ENCODE measurements at regions not wholly inside any gene's neighbourhood (a gene's known extent, or its start where the extent isn't known, plus 50 kb on each side); places are given as distances from the start of the nearest gene placed in this dataset.
A peak's percentile ranks its signal among the peaks of the same experiment; 100 is the strongest.

DNA sequence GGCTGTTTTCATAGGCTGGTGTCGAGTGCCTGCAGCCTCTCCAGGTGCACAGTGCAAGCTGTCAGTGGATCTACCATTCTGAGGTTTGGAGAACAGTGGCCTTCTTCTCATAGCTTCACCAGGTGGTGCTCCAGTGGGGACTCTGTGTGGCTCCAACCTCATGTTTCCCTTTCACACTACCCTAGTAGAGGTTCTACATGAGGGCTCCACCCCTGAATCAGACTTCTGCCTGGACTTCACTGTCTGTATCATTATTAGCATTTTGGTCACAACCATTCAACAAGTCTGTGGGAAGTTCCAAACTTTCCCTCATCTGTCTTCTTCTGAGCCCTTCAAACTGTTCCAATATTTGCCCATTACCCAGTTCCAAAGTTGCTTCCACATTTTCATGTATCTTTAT is 1003.7 kb downstream of the MCTP2 start:
- Mint-ChIP-seq H3K4me1 (no peaks in the 10 kb centered on the region), H3K4me3 (no peak overlapping the region), H3K36me3 (no peaks in the 10 kb centered on the region), H3K9me3 (peaks cover 16% of the 10 kb centered on the region), H3K27ac (no peak overlapping the region), H3K27me3 (peaks cover 16% of the 10 kb centered on the region)
- DNase-seq: no peak

DNA sequence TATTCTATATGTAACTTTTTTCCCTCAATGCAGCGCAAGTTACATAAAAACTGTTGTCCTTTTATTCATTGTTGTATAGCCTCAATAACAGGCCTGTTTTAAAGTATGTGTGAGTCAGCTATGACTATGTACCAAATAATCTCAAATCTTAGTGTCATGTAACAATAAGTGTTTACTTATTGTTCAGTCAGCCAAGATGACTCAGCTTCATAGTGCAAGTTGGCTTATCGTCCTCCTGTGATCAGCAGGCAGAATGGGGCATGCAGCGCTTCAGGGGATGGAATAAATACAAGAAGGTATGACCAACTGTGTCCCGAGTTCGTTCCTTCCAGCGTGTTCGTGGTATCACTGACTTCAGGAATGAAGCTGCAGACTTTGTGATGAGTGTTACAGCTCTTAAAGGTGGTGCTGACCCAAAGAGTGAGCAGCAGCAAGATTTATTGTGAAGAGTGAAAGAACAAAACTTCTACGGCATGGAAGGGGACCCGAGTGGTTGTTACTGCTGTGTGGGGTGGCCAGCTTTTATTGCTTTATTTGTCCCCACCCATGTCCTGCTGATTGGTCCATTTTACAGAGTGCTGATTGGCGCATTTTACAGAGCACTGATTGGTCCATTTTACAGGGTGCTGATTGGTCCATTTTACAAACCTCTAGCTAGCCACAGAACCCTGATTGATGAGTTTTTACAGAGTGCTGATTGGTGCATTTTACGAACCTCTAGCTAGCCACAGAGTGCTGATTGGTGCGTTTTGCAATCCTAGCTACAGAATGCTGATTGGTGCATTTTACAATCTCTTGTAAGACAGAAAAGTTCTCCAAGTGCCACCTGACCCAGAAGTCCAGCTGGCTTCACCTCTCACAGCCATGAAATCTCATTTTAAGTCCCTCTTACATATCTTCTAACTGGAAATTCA is 1016.0 kb downstream of the MCTP2 start:
- Mint-ChIP-seq H3K4me1 (no peaks in the 10 kb centered on the region), H3K36me3 (no peaks in the 10 kb centered on the region), H3K27me3 (peaks cover 3% of the 10 kb centered on the region), H3K27ac (no peak overlapping the region), H3K9me3 (no peaks in the 10 kb centered on the region), H3K4me3 (no peak overlapping the region)
- DNase-seq: no peak

DNA sequence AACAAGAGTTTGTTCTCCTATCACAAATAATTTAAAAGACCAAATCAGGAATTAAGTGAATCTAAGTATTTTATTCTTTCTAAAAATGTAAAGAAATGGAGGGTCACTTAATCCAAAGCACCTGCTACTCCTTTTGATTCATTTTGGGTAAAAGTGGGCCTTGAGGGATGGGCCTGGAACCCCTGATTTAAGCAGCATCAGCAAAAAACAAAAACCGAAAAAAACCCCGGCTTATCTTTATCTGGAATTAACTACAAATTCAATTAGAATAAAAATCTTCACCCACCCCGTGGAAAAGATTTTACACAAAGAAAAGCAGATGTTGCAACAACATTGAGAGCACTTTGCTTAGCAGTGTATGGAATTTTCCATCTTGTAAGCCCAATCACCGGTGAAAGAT is 1018.2 kb downstream of the MCTP2 start:
- Mint-ChIP-seq H3K27ac (no peak overlapping the region), H3K9me3 (no peaks in the 10 kb centered on the region), H3K27me3 (peaks cover 6% of the 10 kb centered on the region), H3K4me3 (no peak overlapping the region), H3K4me1 (no peaks in the 10 kb centered on the region), H3K36me3 (no peaks in the 10 kb centered on the region)
- no peak for DNase-seq

DNA sequence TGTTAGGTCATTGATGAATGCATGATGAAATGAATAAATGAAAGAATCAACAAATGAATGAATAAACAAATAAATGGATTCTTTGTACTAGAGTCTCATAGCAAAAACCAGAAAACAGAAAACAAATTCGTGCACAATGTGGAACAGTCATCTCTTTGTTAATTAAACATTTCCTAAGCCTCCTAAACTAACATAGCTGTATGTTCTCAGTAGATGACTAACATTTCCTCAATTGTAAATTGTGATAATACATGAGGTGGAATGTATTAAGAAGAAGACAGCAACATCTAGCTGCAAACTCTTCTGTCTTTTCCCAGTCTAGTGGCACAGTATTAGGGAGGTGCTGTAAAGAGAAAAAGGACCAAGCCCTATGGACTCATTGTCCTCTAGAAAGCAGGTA is 1021.0 kb downstream of the MCTP2 start:
- Mint-ChIP-seq H3K4me3 (no peak overlapping the region), H3K9me3 (no peaks in the 10 kb centered on the region), H3K27me3 (peaks cover 21% of the 10 kb centered on the region), H3K27ac (no peak overlapping the region), H3K36me3 (no peaks in the 10 kb centered on the region), H3K4me1 (no peaks in the 10 kb centered on the region)
- no peak for DNase-seq

DNA sequence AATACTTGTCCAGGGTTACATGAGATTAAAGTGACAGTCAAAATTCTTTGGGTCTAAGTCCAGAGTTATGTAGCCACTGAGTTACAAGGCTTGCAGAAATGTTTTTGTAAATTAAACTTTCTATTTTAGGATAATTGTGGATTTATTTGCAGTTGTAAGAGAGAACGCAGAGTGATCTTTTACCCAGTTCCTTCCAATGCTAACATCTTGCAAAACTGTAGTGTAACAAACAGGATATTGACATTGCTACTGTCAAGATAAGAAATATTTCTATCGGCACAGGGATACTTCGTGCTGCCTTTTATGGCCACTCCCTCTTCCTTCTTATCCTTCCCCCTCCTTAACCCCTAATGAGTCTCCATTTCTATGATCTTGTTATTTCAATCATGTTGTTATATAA is 1022.9 kb downstream of the MCTP2 start:
- no peak overlapping the region for H3K4me3 Mint-ChIP-seq
- DNase-seq: no peak
- H3K27ac Mint-ChIP-seq: no peak overlapping the region
- peaks cover 29% of the 10 kb centered on the region for H3K27me3 Mint-ChIP-seq
- H3K4me1 Mint-ChIP-seq: peaks cover under 1% of the 10 kb centered on the region
- no peaks in the 10 kb centered on the region for H3K36me3 Mint-ChIP-seq
- no peaks in the 10 kb centered on the region for H3K9me3 Mint-ChIP-seq

DNA sequence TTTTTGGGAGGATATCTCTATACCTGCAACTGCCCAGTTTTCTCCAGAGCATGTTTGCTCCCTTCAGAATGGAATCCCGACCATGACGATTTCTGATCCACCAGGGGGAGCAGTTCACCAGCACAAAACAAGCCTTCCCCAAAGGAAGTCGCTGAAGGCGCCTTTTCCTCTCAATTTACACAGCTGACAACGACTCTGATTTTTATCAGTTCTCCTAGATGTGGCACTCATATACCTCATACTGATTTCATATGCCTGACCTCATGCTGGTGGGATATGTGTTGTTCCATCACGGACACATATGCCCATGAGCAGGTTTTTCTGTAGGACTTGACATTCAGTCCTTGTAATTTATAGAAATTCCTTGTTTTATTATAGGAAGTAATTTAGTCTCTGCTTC is 1028.2 kb downstream of the MCTP2 start:
- Mint-ChIP-seq H3K27ac (no peak overlapping the region), H3K4me1 (peaks cover 4% of the 10 kb centered on the region), H3K36me3 (no peaks in the 10 kb centered on the region), H3K4me3 (no peak overlapping the region), H3K9me3 (no peaks in the 10 kb centered on the region), H3K27me3 (peaks cover 56% of the 10 kb centered on the region)
- DNase-seq: peak; percentile 19

DNA sequence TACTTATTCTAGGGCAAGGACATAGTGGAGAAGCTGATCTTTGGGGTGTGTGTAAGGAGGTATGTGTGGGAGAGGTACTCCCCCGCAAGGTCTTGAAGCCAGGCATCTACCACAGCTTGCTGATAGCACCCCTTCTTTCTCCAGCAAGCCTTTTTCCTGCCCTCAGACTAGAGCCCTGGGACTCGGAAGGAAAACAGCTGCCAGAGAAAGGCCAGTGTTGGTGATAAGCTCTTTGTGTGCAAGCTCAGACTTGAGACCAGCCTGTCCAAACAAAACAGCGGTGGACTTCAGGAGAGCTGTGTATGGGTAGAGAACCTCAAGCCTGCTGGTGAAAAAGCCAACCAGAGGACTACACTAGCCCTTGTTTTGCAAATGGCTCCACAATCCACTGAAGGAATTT is 1028.6 kb downstream of the MCTP2 start:
- Mint-ChIP-seq H3K4me1 (peaks cover 4% of the 10 kb centered on the region), H3K27ac (no peak overlapping the region), H3K9me3 (no peaks in the 10 kb centered on the region), H3K4me3 (no peak overlapping the region), H3K36me3 (no peaks in the 10 kb centered on the region), H3K27me3 (peaks cover 54% of the 10 kb centered on the region)
- DNase-seq: no peak

DNA sequence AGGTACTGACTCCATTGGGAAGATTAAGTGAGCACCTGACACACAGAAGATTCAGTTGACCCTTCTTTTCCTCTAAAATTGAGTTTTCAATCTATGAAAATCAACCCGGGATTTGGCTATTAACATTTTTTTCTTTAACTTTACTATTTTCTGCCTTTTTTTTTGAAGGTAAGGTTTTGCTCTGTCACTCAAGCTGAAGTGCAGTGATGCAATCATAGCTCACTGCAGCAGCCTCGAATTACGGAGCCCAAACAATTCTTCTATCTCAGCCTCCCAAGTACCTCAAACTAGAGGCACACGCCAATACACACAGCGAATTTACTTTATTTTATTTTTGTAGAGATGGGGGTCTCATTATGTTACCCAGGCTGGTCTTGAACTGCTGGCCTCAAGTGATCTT is 1029.5 kb downstream of the MCTP2 start:
- Mint-ChIP-seq H3K4me1 (peaks cover 5% of the 10 kb centered on the region), H3K4me3 (no peak overlapping the region), H3K36me3 (no peaks in the 10 kb centered on the region), H3K9me3 (no peaks in the 10 kb centered on the region), H3K27me3 (peaks cover 48% of the 10 kb centered on the region), H3K27ac (no peak overlapping the region)
- DNase-seq: no peak

DNA sequence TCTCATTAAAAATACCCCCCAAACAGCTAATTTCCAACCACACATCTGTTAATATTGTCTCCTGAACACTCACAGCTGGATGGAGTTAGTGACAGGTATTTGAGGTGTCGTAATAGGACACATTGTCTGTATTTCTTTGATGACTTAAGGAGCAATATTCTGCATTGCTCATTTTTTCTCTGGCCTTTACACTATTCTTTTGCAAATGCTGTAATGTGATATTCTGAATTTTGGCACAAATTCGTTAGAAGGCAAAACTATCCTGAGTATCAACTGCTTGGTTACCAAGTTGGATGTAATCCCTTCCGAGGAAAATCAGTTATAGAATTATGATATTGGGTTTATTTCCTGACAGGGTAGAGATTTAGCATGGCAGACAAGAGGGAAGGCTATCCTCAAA is 1030.2 kb downstream of the MCTP2 start:
- Mint-ChIP-seq H3K36me3 (no peaks in the 10 kb centered on the region), H3K4me1 (peaks cover 5% of the 10 kb centered on the region)

DNA sequence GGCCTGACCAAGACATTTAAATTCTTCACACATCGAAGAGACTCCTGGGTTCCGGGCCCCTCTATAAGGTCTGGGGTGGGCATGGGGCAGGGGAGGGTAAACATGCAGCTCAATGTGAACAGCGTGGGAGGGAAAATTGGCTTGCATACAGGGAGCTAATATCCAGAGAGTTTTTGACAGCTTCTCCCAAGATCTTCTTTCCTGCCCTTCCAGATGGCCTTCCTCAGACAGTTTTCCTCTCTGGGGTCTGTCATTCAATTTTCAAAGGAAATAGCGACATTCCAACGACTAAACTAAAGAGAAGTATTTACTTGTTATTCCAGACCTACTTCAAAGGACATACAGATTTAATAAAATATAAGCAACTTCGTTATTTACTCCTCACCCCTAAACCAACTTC is 1030.6 kb downstream of the MCTP2 start:
- no peaks in the 10 kb centered on the region for H3K36me3 Mint-ChIP-seq
- peaks cover 50% of the 10 kb centered on the region for H3K27me3 Mint-ChIP-seq
- peaks cover 5% of the 10 kb centered on the region for H3K4me1 Mint-ChIP-seq
- H3K4me3 Mint-ChIP-seq: no peak overlapping the region
- no peaks in the 10 kb centered on the region for H3K9me3 Mint-ChIP-seq
- no peak overlapping the region for H3K27ac Mint-ChIP-seq
- no peak for DNase-seq

More for the DNA sequence above, 1030.2 kb downstream of the MCTP2 start:
- Mint-ChIP-seq H3K27me3 (peaks cover 52% of the 10 kb centered on the region), H3K4me3 (no peak overlapping the region), H3K9me3 (no peaks in the 10 kb centered on the region), H3K27ac (no peak overlapping the region)
- DNase-seq: no peak

DNA sequence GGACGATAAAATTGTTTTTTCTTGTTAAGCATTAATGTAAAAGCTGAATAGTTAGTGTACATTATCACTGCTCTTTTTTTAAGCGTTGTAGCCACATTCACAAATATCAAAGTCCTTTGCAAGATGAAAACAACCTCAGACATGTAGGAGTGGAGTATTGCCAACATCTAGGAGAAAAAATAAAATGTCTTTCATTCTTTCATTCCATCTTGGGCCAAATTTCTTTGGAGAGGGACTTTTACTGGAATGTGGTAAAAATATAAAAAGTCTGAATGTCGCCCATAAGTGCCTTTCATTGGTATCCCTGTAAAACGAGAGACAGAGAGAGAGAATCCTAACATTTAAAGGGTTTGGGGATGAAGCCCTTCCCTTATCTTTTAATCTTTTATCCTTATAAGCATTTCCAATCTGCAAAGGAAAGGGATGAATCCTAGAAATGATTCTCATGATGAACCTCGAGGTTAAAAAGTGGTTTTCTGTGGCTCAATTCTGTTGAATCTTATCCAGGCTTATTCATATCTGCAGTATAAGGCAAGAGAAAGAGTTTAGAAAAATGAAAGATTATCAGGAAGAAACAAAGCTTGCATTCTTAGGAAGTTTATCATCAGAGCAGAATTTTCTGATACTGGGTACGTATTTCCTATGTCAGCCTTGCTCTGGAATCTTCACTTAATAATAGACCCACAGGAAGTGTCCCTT is 1031.7 kb downstream of the MCTP2 start:
- Mint-ChIP-seq H3K36me3 (no peaks in the 10 kb centered on the region), H3K4me3 (no peak overlapping the region), H3K27ac (no peak overlapping the region), H3K9me3 (no peaks in the 10 kb centered on the region), H3K4me1 (peaks cover 5% of the 10 kb centered on the region), H3K27me3 (peaks cover 50% of the 10 kb centered on the region)
- no peak for DNase-seq

DNA sequence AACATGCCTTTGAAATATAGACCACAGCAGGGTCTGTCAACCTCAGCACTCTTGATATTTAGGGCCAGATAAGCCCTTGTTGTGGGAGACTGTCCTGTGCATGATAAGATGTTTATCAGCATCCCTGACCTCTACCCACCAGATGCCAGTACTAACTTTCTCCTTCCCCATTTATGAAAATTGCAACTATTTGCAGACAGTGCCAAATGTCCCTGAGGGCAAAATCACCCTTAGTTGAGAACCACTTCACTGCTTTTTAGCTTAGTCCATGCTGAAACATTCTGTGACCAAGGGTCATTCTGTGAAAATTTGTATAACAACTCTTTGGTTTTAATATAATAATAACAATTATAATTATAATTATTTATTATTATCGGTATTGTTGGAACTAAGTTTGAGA is 1032.4 kb downstream of the MCTP2 start:
- H3K27me3 Mint-ChIP-seq: peaks cover 49% of the 10 kb centered on the region
- peaks cover 5% of the 10 kb centered on the region for H3K4me1 Mint-ChIP-seq
- no peak overlapping the region for H3K27ac Mint-ChIP-seq
- no peaks in the 10 kb centered on the region for H3K9me3 Mint-ChIP-seq
- no peak for DNase-seq
- no peaks in the 10 kb centered on the region for H3K36me3 Mint-ChIP-seq
- H3K4me3 Mint-ChIP-seq: no peak overlapping the region

DNA sequence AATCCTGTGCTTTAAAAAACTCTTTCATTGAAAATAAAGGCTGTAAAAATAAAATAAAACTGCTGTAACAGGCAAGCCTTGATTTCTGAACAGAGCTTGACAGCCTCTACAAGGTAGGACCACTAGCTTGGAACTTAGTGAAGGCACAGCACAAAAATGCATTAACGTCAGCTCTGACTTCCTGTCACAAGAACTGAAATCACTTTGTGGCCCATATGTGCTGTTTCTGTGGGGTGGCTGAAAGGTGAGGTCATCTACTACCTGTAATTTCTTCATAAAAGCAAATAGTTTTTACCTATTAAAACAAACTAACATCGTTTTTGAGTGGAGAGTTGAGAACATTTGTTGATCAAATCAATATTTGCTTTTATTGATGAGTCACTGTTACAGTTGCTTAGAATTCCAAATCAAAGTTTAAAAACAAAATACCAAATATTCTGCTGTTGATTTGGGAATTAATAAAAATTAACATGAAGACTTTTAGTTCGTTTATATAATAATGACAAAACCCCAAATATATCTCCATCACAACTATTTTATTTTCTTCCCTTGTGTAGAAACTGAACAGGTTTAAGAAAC is 1034.1 kb downstream of the MCTP2 start:
- no peak for DNase-seq
- Mint-ChIP-seq H3K4me1 (peaks cover 1% of the 10 kb centered on the region), H3K4me3 (no peak overlapping the region), H3K36me3 (no peaks in the 10 kb centered on the region), H3K27me3 (peaks cover 34% of the 10 kb centered on the region), H3K27ac (no peak overlapping the region), H3K9me3 (no peaks in the 10 kb centered on the region)

DNA sequence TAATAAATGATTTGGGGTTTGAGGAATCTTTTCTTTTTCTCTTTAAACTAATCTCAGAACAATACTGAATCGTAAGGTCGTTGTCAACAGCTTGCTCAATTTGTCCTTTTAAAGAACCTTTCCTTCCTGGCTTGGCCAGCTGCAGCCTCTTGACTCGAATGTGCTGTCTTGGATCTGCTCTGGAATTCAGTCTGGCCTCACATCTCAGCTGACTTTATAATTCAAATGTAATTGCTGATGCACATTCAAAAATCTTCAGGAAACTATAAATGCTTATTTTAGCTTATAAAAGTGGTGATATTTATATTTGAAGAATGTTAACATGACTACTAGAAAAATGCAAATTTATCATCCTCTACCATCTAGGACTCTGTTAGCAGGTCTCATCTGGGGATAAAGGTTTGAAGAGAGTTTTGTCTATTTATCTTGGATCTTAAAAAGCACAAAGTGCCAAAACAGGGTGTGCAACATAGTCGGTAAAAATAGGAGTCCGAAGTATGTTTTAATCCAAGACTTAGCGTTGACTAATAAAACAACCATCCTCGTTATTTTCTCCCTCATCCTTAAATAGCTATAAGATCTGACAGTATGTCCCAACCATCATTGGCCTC is 1035.2 kb downstream of the MCTP2 start:
- H3K4me3 Mint-ChIP-seq: no peak overlapping the region
- peaks cover 1% of the 10 kb centered on the region for H3K4me1 Mint-ChIP-seq

DNA sequence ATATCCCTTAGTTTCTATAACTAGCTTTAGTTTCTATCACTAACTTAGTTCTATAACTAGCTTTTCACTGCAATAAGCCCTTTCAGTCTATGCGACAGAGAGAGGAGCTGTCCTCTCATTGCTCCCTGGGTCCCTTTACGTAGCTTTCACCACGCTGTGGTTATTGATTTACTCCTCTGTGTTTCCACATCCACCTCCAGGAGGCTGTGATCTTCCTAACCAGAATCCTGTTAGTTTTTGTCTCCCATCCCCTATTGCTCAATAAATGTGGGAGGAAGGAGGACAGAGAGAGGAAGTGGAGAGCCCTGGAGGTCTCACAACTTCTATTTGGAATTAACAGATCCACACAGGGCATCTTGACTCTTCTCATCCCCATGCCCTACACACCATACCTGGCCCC is 1036.1 kb downstream of the MCTP2 start:
- no peaks in the 10 kb centered on the region for H3K36me3 Mint-ChIP-seq
- no peaks in the 10 kb centered on the region for H3K9me3 Mint-ChIP-seq
- H3K4me1 Mint-ChIP-seq: peaks cover 1% of the 10 kb centered on the region
- peaks cover 18% of the 10 kb centered on the region for H3K27me3 Mint-ChIP-seq
- no peak overlapping the region for H3K4me3 Mint-ChIP-seq
- DNase-seq: no peak
- H3K27ac Mint-ChIP-seq: no peak overlapping the region

More for the DNA sequence above, 1035.2 kb downstream of the MCTP2 start:
- peaks cover 25% of the 10 kb centered on the region for H3K27me3 Mint-ChIP-seq
- no peaks in the 10 kb centered on the region for H3K36me3 Mint-ChIP-seq
- DNase-seq: no peak
- H3K27ac Mint-ChIP-seq: no peak overlapping the region
- no peaks in the 10 kb centered on the region for H3K9me3 Mint-ChIP-seq
